Keratinocyte (primary cell): ENCODE measurements at regions not wholly inside any gene's neighbourhood (a gene's known extent, or its start where the extent isn't known, plus 50 kb on each side); places are given as distances from the start of the nearest gene placed in this dataset.

ENCODE experiments used
- DNase-seq: peaks from one replicate; pipeline ENCODE4 v3.0.0-alpha.2; 2011; ENCODE audit warnings: low read depth, missing footprints, low spot score
- FAIRE-seq: peaks from 2 replicates; lab custom pipeline; 2011; peaks lifted over from hg19 to GRCh38; lab: Jason Lieb, UNC
- H2AFZ ChIP-seq: 2 replicates; pipeline ENCODE4 v1.6.0; 2012; ENCODE audit warnings: low read length, control low read depth, inconsistent platforms; ENCODE audit not compliant: control insufficient read depth
- H3K27ac ChIP-seq: 2 replicates; pipeline ENCODE4 v1.5.1; 2011; ENCODE audit warnings: low read length; ENCODE audit not compliant: control insufficient read depth, insufficient read depth
- H3K27me3 ChIP-seq: 3 replicates; pipeline ENCODE4 v1.6.0; 2011; ENCODE audit warnings: low read length; ENCODE audit not compliant: control insufficient read depth, insufficient read depth; ENCODE audit errors: extremely low read depth
- H3K36me3 ChIP-seq, 2 experiments: 2 replicates in 1 of 2; 3 replicates in 1 of 2; pipeline ENCODE4 v1.5.1; 2011; ENCODE audit warnings: low read length in 2 of 2, mild to moderate bottlenecking in 1 of 2; ENCODE audit not compliant: control insufficient read depth in 2 of 2, insufficient read depth in 2 of 2; ENCODE audit errors: extremely low read depth in 1 of 2
- H3K4me1 ChIP-seq: 3 replicates; pipeline ENCODE4 v1.5.1; 2011; ENCODE audit warnings: low read length; ENCODE audit not compliant: control insufficient read depth, insufficient read depth; ENCODE audit errors: extremely low read depth
- H3K4me2 ChIP-seq: 3 replicates; pipeline ENCODE4 v1.6.0; 2011; ENCODE audit warnings: low read depth, low read length; ENCODE audit not compliant: control insufficient read depth, insufficient read depth; ENCODE audit errors: extremely low read depth
- H3K4me3 ChIP-seq, 3 experiments: fragments of 200-600 bp in 1 of 3; sonication (generic) in 1 of 3; 2 replicates in 2 of 3; 3 replicates in 1 of 3; pipeline ENCODE4 v1.5.1; 2011 to 2016; ENCODE audit warnings: low read length in 3 of 3, mild to moderate bottlenecking in 3 of 3, control low read depth in 2 of 3, inconsistent platforms in 1 of 3, low read depth in 1 of 3, mixed read lengths in 1 of 3, mixed run types in 1 of 3, moderate library complexity in 1 of 3; ENCODE audit not compliant: control insufficient read depth in 2 of 3, insufficient read depth in 2 of 3; ENCODE audit errors: extremely low read depth in 1 of 3
- H3K79me2 ChIP-seq: 2 replicates; pipeline ENCODE4 v1.6.0; 2012; ENCODE audit warnings: low read length; ENCODE audit not compliant: control insufficient read depth, insufficient read depth
- H3K9ac ChIP-seq: 3 replicates; pipeline ENCODE4 v1.6.0; 2011; ENCODE audit warnings: low read length; ENCODE audit not compliant: control insufficient read depth, insufficient read depth; ENCODE audit errors: extremely low read depth
- H3K9me1 ChIP-seq: 3 replicates; pipeline ENCODE4 v1.6.0; 2011; ENCODE audit warnings: low read length; ENCODE audit not compliant: control insufficient read depth, insufficient read depth; ENCODE audit errors: extremely low read depth
- H3K9me3 ChIP-seq: 2 replicates; pipeline ENCODE4 v1.5.1; 2012; ENCODE audit warnings: low read depth, low read length; ENCODE audit not compliant: control insufficient read depth
- H4K20me1 ChIP-seq: 3 replicates; pipeline ENCODE4 v1.6.0; 2011; ENCODE audit warnings: low read length; ENCODE audit not compliant: control insufficient read depth, insufficient read depth; ENCODE audit errors: extremely low read depth
- EZH2 ChIP-seq: IDR thresholded peaks from one replicate; pipeline ENCODE4 v1.6.1; 2012; ENCODE audit warnings: inconsistent platforms, mild to moderate bottlenecking, low read length, moderate library complexity
- dilution Hi-C: fragments of 300-500 bp; cut with MboI; formaldehyde crosslinking; loops from one replicate; pipeline ENCODE4 v1.7.0; 2020; ENCODE audit warnings: low sequenced_read_pairs; ENCODE audit not compliant: extremely low pct_ligation_motif_present
- TF ChIP-seq, protein P1 (sequence below), 3 experiments: IDR thresholded peaks in 1 of 3; conservative IDR thresholded peaks in 1 of 3; optimal IDR thresholded peaks in 1 of 3; 2 replicates in 2 of 3; 3 replicates in 1 of 3; pipeline versions ENCODE3 to v1.5.1; 2011; ENCODE audit warnings: low read length in 3 of 3, mild to moderate bottlenecking in 3 of 3, moderate library complexity in 2 of 3, control low read depth in 1 of 3, inconsistent platforms in 1 of 3; ENCODE audit not compliant: insufficient read depth in 2 of 3; ENCODE audit errors: extremely low read depth in 1 of 3

DNA sequence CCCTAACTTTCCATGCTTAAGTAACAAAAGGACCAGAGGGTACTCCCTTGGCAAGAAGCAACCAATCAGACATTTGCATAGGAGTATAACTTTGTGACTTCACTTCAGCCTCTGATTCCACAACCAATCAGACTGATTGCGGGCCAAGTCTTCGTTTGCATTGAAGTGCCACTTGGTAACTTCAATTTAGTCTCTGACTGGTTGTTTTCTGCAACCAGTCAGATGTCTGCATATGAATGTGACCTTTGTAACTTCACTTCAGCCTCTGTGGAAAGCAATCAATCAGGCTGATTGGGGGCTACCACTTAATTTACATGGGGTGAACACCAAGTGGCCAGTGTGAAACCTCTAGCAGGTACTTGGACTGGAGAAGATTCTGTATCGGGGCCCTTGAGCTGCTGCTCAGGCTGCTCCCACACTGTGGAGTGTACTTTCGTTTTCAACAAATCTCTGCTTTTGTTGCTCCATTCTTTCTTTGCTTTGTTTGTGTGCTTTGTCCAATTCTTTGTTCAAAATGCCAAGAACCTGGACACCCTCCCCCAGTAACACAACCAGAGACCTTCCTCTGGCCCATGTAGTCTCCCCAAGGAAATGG is 241.5 kb downstream of the ACKR3 start:
- FAIRE-seq: no peak

DNA sequence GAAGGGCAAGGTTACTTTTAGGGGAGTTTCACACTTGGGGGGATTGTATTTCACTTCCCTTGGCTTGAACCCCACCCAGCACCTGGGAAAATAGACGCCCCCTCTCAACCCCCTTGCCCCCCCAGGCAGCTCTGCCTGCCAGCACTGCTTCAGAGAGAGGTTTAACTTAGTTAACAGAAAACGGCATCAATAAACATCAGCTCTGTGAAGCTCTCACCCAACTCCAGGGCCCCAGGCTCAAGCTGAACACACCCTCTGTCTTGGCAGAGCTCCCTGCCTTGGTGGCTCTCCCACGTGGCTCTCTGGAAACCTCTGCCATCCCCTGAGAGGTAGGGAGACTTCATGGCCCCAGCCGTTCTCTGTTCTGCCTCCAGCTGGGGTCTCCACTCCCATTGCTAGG is 244.1 kb downstream of the ACKR3 start:
- no peak for FAIRE-seq
- Histone ChIP-seq H2AFZ (no peak overlapping the region), H3K4me2 (no peak overlapping the region), H3K27ac (no peak overlapping the region), H3K9me3 (no peaks in the 10 kb centered on the region), H4K20me1 (no peaks in the 10 kb centered on the region), H3K4me1 (no peaks in the 10 kb centered on the region), H3K9me1 (no peaks in the 10 kb centered on the region), H3K36me3 (no peaks in the 10 kb centered on the region), H3K79me2 (no peaks in the 10 kb centered on the region), H3K9ac (no peak overlapping the region), H3K4me3 (no peak overlapping the region), H3K27me3 (no peaks in the 10 kb centered on the region)
- TF ChIP-seq, protein P1, sequence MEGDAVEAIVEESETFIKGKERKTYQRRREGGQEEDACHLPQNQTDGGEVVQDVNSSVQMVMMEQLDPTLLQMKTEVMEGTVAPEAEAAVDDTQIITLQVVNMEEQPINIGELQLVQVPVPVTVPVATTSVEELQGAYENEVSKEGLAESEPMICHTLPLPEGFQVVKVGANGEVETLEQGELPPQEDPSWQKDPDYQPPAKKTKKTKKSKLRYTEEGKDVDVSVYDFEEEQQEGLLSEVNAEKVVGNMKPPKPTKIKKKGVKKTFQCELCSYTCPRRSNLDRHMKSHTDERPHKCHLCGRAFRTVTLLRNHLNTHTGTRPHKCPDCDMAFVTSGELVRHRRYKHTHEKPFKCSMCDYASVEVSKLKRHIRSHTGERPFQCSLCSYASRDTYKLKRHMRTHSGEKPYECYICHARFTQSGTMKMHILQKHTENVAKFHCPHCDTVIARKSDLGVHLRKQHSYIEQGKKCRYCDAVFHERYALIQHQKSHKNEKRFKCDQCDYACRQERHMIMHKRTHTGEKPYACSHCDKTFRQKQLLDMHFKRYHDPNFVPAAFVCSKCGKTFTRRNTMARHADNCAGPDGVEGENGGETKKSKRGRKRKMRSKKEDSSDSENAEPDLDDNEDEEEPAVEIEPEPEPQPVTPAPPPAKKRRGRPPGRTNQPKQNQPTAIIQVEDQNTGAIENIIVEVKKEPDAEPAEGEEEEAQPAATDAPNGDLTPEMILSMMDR (optimal IDR thresholded peaks at IDR 0.05 in 1 of 3, IDR thresholded peaks at IDR 0.05 in 1 of 3, conservative IDR thresholded peaks at IDR 0.05 in 1 of 3; ENCODE audit: extremely low read depth in 1 of 3, insufficient read depth in 2 of 3, low read length in 3 of 3): no peak
- no peak for TF ChIP-seq EZH2
- dilution Hi-C loops: no loop called here
- DNase-seq: no peak

More for the DNA sequence above, 241.5 kb downstream of the ACKR3 start:
- Histone ChIP-seq H2AFZ (no peak overlapping the region), H3K27me3 (no peaks in the 10 kb centered on the region), H3K4me1 (no peaks in the 10 kb centered on the region), H3K36me3 (no peaks in the 10 kb centered on the region), H3K79me2 (no peaks in the 10 kb centered on the region), H3K4me2 (no peak overlapping the region), H3K9me1 (no peaks in the 10 kb centered on the region), H3K4me3 (no peak overlapping the region), H3K9me3 (peaks cover 2% of the 10 kb centered on the region), H4K20me1 (no peaks in the 10 kb centered on the region), H3K27ac (no peak overlapping the region), H3K9ac (no peak overlapping the region)
- TF ChIP-seq, protein P1 (optimal IDR thresholded peaks at IDR 0.05 in 1 of 3, IDR thresholded peaks at IDR 0.05 in 1 of 3, conservative IDR thresholded peaks at IDR 0.05 in 1 of 3; ENCODE audit: extremely low read depth in 1 of 3, insufficient read depth in 2 of 3, low read length in 3 of 3): no peak
- no peak for TF ChIP-seq EZH2
- dilution Hi-C loops: no loop called here
- DNase-seq: no peak
